ENCODE measurements at regions not wholly inside any gene's neighbourhood (a gene's known extent, or its start where the extent isn't known, plus 50 kb on each side); places are given as distances from the start of the nearest gene placed in this dataset.

GRCh38 chrX:129235903-129236302 is 287.4 kb downstream of the SMARCA1 start:
- no peak overlapping the region for H3K27ac Mint-ChIP-seq (ENCODE audit: unreplicated experiment)
- no peaks in the 10 kb centered on the region for H3K4me1 Mint-ChIP-seq (ENCODE audit: low read depth, unreplicated experiment)

DNA sequence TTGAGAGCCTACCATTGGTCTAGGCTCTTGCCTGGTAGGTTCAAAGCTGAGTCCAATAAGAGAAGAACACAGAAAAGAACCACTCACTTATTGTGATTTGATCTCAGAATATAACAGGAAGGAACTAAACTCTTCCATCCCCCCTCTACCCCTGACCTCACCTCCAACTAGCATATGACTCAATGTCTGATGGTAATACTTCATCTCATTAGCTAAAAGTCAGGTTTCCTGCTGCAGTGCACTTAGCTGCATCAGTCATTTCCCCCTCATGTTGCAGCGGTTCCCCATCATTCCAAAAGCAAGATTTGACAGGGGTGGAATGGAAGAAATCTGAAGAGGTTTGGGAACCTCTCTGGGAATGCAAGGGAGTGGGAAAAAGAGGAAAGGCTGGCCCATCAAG is 289.5 kb downstream of the SMARCA1 start:
- Mint-ChIP-seq H3K9me3 (ENCODE audit: unreplicated experiment) (no peaks in the 10 kb centered on the region), H3K27me3 (ENCODE audit: unreplicated experiment) (peaks cover 2% of the 10 kb centered on the region), H3K4me3 (ENCODE audit: unreplicated experiment) (no peak overlapping the region), H3K36me3 (ENCODE audit: unreplicated experiment) (no peaks in the 10 kb centered on the region), H3K4me1 (ENCODE audit: low read depth, unreplicated experiment) (no peaks in the 10 kb centered on the region), H3K27ac (ENCODE audit: unreplicated experiment) (no peak overlapping the region)
- TF ChIP-seq, protein P1, sequence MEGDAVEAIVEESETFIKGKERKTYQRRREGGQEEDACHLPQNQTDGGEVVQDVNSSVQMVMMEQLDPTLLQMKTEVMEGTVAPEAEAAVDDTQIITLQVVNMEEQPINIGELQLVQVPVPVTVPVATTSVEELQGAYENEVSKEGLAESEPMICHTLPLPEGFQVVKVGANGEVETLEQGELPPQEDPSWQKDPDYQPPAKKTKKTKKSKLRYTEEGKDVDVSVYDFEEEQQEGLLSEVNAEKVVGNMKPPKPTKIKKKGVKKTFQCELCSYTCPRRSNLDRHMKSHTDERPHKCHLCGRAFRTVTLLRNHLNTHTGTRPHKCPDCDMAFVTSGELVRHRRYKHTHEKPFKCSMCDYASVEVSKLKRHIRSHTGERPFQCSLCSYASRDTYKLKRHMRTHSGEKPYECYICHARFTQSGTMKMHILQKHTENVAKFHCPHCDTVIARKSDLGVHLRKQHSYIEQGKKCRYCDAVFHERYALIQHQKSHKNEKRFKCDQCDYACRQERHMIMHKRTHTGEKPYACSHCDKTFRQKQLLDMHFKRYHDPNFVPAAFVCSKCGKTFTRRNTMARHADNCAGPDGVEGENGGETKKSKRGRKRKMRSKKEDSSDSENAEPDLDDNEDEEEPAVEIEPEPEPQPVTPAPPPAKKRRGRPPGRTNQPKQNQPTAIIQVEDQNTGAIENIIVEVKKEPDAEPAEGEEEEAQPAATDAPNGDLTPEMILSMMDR (IDR thresholded peaks at IDR 0.05; ENCODE audit: partially characterized antibody, unreplicated experiment) = no peak
- no peak for DNase-seq

More at GRCh38 chrX:129235903-129236302, 287.4 kb downstream of the SMARCA1 start:
- Mint-ChIP-seq H3K36me3 (ENCODE audit: unreplicated experiment) (no peaks in the 10 kb centered on the region), H3K9me3 (ENCODE audit: unreplicated experiment) (no peaks in the 10 kb centered on the region), H3K27me3 (ENCODE audit: unreplicated experiment) (peaks cover 2% of the 10 kb centered on the region), H3K4me3 (ENCODE audit: unreplicated experiment) (no peak overlapping the region)
- DNase-seq = no peak
- TF ChIP-seq, protein P1 (IDR thresholded peaks at IDR 0.05; ENCODE audit: partially characterized antibody, unreplicated experiment) = no peak

GRCh38 chrX:129230850-129231512 is 292.3 kb downstream of the SMARCA1 start:
- H3K27me3 Mint-ChIP-seq (ENCODE audit: unreplicated experiment) = peaks cover 2% of the 10 kb centered on the region
- no peak overlapping the region for H3K4me3 Mint-ChIP-seq (ENCODE audit: unreplicated experiment)
- H3K9me3 Mint-ChIP-seq (ENCODE audit: unreplicated experiment) = no peaks in the 10 kb centered on the region
- no peak for DNase-seq
- TF ChIP-seq, protein P1 (IDR thresholded peaks at IDR 0.05; ENCODE audit: partially characterized antibody, unreplicated experiment) = no peak
- no peak overlapping the region for H3K27ac Mint-ChIP-seq (ENCODE audit: unreplicated experiment)
- H3K36me3 Mint-ChIP-seq (ENCODE audit: unreplicated experiment) = no peaks in the 10 kb centered on the region
- no peaks in the 10 kb centered on the region for H3K4me1 Mint-ChIP-seq (ENCODE audit: low read depth, unreplicated experiment)

DNA sequence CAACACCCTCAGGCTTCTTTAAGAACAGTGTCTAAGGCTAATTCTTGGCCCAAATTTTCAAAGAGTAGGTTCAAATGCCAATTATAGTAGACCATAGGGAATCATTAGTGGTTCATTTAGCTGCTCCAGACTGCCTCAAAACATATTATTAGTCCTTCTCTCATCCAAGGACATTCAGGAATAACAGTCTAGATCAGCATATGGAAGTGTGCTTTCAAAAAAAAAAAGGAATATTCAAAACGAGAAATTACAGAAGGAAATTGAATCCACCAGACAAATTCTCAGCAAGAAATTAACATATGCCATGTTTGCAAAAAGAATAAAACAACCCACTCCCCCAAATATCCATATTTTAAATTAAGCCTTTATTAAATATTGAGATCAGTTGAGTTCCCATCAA is 293.1 kb downstream of the SMARCA1 start:
- Mint-ChIP-seq H3K27me3 (ENCODE audit: unreplicated experiment) (peaks cover 2% of the 10 kb centered on the region), H3K27ac (ENCODE audit: unreplicated experiment) (no peak overlapping the region), H3K36me3 (ENCODE audit: unreplicated experiment) (no peaks in the 10 kb centered on the region)

DNA sequence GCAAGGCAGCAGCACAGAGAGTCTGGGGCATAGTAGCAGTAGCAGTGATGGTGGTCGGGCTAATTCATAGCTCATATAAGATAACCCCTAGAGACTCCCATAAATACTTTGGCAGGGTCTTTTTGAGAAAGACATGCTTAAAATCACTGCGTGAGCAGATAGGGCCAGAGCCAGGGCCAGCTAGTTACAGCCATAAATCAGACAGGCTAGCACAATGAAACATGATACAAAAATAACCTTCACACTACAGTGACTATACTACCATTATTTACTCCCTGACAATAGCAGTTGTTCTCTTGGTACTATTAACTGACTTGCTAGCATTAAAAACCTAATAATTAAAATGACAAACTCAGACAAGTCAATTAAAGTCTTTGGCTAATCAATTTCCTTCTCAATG is 295.9 kb downstream of the SMARCA1 start:
- no peak for DNase-seq
- Mint-ChIP-seq H3K27ac (ENCODE audit: unreplicated experiment) (no peak overlapping the region), H3K27me3 (ENCODE audit: unreplicated experiment) (peaks cover 2% of the 10 kb centered on the region), H3K36me3 (ENCODE audit: unreplicated experiment) (no peaks in the 10 kb centered on the region), H3K4me1 (ENCODE audit: low read depth, unreplicated experiment) (no peaks in the 10 kb centered on the region), H3K4me3 (ENCODE audit: unreplicated experiment) (no peak overlapping the region), H3K9me3 (ENCODE audit: unreplicated experiment) (no peaks in the 10 kb centered on the region)
- TF ChIP-seq, protein P1 (IDR thresholded peaks at IDR 0.05; ENCODE audit: partially characterized antibody, unreplicated experiment) = no peak

More for the DNA sequence above, 293.1 kb downstream of the SMARCA1 start:
- TF ChIP-seq, protein P1 (IDR thresholded peaks at IDR 0.05; ENCODE audit: partially characterized antibody, unreplicated experiment) = no peak
- no peak for DNase-seq
- Mint-ChIP-seq H3K4me1 (ENCODE audit: low read depth, unreplicated experiment) (no peaks in the 10 kb centered on the region), H3K4me3 (ENCODE audit: unreplicated experiment) (no peak overlapping the region), H3K9me3 (ENCODE audit: unreplicated experiment) (no peaks in the 10 kb centered on the region)
